A549 (cell line): ENCODE measurements at regions not wholly inside any gene's neighbourhood (a gene's known extent, or its start where the extent isn't known, plus 50 kb on each side); places are given as distances from the start of the nearest gene placed in this dataset.

Experiments
- CTCF ChIP-seq: fragments of >200 bp; sonication (Bioruptor Twin); formaldehyde crosslinking; IDR thresholded peaks from 3 replicates; pipeline ENCODE4 v1.5.1; 2016
- JUN ChIP-seq, 2 experiments: fragments of >200 bp; sonication (Bioruptor Twin); formaldehyde crosslinking; IDR thresholded peaks; 2 replicates in 1 of 2; 3 replicates in 1 of 2; pipeline ENCODE4 v1.6.1; 2016 to 2017
- MAZ ChIP-seq: fragments of 150-350 bp; IDR thresholded peaks from 2 replicates; pipeline ENCODE4 v1.6.1; 2014; ENCODE audit warnings: antibody characterized with exemption, low read depth, low read length, borderline replicate concordance
- POLR2A ChIP-seq: IDR thresholded peaks from 2 replicates; pipeline ENCODE4 v1.6.1; 2012; ENCODE audit warnings: mild to moderate bottlenecking, low read length

- no peak for TF ChIP-seq POLR2A
- TF ChIP-seq CTCF: no peak
- TF ChIP-seq MAZ: no peak
- no peak for TF ChIP-seq JUN (IDR thresholded peaks at IDR 0.05)
Observed at GRCh38 chr7:112945046-112945445, 141.6 kb downstream of the GPR85 start.
